Fibroblast of lung (primary cell): ENCODE measurements at regions not wholly inside any gene's neighbourhood (a gene's known extent, or its start where the extent isn't known, plus 50 kb on each side); places are given as distances from the start of the nearest gene placed in this dataset.

Source experiments
- EZH2 ChIP-seq: IDR thresholded peaks from 2 replicates; pipeline ENCODE4 v1.5.1; 2012; ENCODE audit warnings: low read length, control low read depth, mild to moderate bottlenecking; ENCODE audit errors: missing control alignments
- TF ChIP-seq, protein P1 (sequence below), 2 donors: IDR thresholded peaks in 1 of 2; conservative IDR thresholded peaks in 1 of 2; 1 replicate in 1 of 2; 2 replicates in 1 of 2; pipeline ENCODE4 v1.5.1; 2011 to 2012; ENCODE audit warnings: low read length in 2 of 2, control low read depth in 1 of 2, inconsistent platforms in 1 of 2, low read depth in 1 of 2, mild to moderate bottlenecking in 1 of 2

DNA sequence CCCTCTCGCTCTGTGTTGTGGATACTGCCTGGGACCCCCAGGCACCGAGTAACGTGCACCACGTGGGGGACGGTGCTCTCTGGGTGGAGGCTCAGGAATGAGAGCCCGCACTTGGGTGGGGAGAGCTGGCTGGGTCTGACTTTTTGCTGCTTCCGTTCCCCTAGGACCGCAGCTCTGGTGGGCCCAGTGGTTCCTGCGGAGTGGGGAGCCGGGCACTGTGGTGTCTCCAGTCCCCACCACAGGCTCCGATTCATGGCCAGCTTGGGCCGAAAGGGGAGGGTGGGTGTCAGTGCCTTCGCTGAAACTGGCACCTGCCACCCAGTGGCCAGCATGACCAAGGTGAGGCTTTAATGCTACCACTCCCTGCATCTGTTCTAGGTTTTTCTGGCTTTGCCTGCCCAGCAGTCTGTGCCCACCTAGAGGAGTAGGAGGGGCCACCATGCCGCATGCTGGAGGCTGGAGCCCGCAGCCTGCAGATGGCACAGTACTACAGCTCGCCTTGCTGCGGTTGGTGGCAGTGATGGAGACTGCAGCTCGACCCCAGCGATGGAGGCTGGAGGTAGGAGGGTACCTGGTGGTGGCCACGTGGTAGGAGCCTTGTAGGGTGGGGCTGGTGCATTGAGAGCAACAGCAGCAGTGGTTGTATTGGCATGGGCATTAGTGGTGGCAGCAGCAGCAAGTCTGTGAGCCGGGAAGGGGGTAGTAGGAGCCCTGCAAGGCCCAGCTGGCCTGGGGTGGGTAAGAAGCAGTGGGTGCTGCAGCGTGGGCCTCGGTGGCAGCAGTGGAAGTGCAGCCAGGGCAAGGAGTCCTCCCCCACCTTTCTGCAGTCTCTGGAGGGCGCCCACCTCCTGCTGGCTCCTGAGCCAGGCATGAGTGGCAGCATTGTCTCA, 118.8 kb upstream of the VPREB1 start:
- no peak for TF ChIP-seq EZH2
- TF ChIP-seq, protein P1, sequence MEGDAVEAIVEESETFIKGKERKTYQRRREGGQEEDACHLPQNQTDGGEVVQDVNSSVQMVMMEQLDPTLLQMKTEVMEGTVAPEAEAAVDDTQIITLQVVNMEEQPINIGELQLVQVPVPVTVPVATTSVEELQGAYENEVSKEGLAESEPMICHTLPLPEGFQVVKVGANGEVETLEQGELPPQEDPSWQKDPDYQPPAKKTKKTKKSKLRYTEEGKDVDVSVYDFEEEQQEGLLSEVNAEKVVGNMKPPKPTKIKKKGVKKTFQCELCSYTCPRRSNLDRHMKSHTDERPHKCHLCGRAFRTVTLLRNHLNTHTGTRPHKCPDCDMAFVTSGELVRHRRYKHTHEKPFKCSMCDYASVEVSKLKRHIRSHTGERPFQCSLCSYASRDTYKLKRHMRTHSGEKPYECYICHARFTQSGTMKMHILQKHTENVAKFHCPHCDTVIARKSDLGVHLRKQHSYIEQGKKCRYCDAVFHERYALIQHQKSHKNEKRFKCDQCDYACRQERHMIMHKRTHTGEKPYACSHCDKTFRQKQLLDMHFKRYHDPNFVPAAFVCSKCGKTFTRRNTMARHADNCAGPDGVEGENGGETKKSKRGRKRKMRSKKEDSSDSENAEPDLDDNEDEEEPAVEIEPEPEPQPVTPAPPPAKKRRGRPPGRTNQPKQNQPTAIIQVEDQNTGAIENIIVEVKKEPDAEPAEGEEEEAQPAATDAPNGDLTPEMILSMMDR (conservative IDR thresholded peaks at IDR 0.05 in 1 of 2, IDR thresholded peaks at IDR 0.05 in 1 of 2; ENCODE audit: low read depth in 1 of 2, low read length in 2 of 2), result no peak
